ENCODE measurements at regions not wholly inside any gene's neighbourhood (a gene's known extent, or its start where the extent isn't known, plus 50 kb on each side); places are given as distances from the start of the nearest gene placed in this dataset.

DNA sequence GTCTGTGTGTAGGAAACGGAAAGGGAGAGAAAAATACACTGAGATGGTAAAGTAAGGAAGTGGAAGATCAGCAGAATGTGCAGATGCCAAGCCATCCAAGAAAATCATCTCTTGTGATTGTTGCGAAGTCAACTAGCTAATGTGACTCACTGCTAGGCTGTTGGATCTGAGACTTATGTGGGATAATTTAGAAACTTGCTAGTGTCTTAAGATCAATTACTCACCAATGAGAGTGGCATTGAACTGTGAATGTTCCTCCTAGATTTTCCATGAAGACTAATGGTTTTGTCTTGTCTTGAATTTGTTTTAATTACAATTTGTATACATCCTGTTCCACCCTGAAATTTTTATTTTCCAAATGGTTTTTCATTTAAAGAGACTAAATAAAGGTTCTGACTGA lies 771.6 kb downstream of the EFNB2 start:
- TF ChIP-seq SRF (IDR thresholded peaks at IDR 0.05; ENCODE audit: low read depth) (no peak), RAD21 (IDR thresholded peaks at IDR 0.05; ENCODE audit: low read depth) (no peak), ELF1 (IDR thresholded peaks at IDR 0.05; ENCODE audit: borderline replicate concordance, low read depth) (no peak), FOSL1 (IDR thresholded peaks at IDR 0.05; ENCODE audit: low read depth) (no peak), SIN3A (IDR thresholded peaks at IDR 0.05; ENCODE audit: low read depth) (no peak), ATF3 (IDR thresholded peaks at IDR 0.05) (no peak), CEBPB (IDR thresholded peaks at IDR 0.05; ENCODE audit: low read depth) (no peak), ZNF274 (IDR thresholded peaks at IDR 0.05; ENCODE audit: low read depth, low read length) (no peak), CTCF (IDR thresholded peaks at IDR 0.05 in 2 of 3, conservative IDR thresholded peaks at IDR 0.05 in 1 of 3; ENCODE audit: borderline replicate concordance in 1 of 3, insufficient read depth in 1 of 3, low read depth in 2 of 3, low read length in 2 of 3) (no peak)
- TF ChIP-seq, protein P1, sequence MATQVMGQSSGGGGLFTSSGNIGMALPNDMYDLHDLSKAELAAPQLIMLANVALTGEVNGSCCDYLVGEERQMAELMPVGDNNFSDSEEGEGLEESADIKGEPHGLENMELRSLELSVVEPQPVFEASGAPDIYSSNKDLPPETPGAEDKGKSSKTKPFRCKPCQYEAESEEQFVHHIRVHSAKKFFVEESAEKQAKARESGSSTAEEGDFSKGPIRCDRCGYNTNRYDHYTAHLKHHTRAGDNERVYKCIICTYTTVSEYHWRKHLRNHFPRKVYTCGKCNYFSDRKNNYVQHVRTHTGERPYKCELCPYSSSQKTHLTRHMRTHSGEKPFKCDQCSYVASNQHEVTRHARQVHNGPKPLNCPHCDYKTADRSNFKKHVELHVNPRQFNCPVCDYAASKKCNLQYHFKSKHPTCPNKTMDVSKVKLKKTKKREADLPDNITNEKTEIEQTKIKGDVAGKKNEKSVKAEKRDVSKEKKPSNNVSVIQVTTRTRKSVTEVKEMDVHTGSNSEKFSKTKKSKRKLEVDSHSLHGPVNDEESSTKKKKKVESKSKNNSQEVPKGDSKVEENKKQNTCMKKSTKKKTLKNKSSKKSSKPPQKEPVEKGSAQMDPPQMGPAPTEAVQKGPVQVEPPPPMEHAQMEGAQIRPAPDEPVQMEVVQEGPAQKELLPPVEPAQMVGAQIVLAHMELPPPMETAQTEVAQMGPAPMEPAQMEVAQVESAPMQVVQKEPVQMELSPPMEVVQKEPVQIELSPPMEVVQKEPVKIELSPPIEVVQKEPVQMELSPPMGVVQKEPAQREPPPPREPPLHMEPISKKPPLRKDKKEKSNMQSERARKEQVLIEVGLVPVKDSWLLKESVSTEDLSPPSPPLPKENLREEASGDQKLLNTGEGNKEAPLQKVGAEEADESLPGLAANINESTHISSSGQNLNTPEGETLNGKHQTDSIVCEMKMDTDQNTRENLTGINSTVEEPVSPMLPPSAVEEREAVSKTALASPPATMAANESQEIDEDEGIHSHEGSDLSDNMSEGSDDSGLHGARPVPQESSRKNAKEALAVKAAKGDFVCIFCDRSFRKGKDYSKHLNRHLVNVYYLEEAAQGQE (IDR thresholded peaks at IDR 0.05; ENCODE audit: low read depth) = no peak
- POLR2A ChIA-PET = no interaction called here
- intact Hi-C loops (cut with micrococcal nuclease) = no loop called here

More for the DNA sequence above, 771.6 kb downstream of the EFNB2 start:
- no peak for ATAC-seq
- ChIA-PET RAD21 (ENCODE audit: low non-redundant PET in 1 of 2, low total read pairs in 2 of 2, uncharacterized antibody in 2 of 2, unreplicated experiment in 2 of 2) (no interaction called here), CTCF (no interaction called here)
- Histone ChIP-seq H3K4me1 (ENCODE audit: control insufficient read depth in 1 of 2, insufficient read depth in 2 of 2, low read length in 2 of 2) (no peaks in the 10 kb centered on the region), H3K27me3 (ENCODE audit: insufficient read depth, low read length) (no peaks in the 10 kb centered on the region), H3K27ac (ENCODE audit: low read depth, low read length) (no peak overlapping the region), H3K36me3 (ENCODE audit: control insufficient read depth in 1 of 2, insufficient read depth in 2 of 2, low read length in 2 of 2) (no peaks in the 10 kb centered on the region), H2AFZ (ENCODE audit: low read depth, low read length, poor library complexity, severe bottlenecking) (no peak overlapping the region), H3K9me3 (ENCODE audit: control insufficient read depth in 1 of 2, insufficient read depth in 1 of 2, low read depth in 1 of 2, low read length in 2 of 2) (no peaks in the 10 kb centered on the region), H3K9ac (ENCODE audit: low read length) (no peak overlapping the region), H3K4me2 (ENCODE audit: low read length) (no peak overlapping the region), H3K9me2 (ENCODE audit: insufficient read depth) (no peaks in the 10 kb centered on the region), H3K4me3 (replicated peaks in 1 of 2; ENCODE audit: low read depth in 1 of 2, low read length in 2 of 2) (no peak overlapping the region), H3K79me2 (ENCODE audit: insufficient read depth, low read length) (no peaks in the 10 kb centered on the region), H4K20me1 (ENCODE audit: insufficient read depth) (no peaks in the 10 kb centered on the region)
- BruUV-seq (replicated peaks) = no TSS peak
- DNase-seq (ENCODE audit: low read depth, low spot score) = no peak

Measured in HCT116 (cell line).